Mesenchymal stem cell (in vitro differentiated cells and primary cell): ENCODE measurements at regions not wholly inside any gene's neighbourhood (a gene's known extent, or its start where the extent isn't known, plus 50 kb on each side); places are given as distances from the start of the nearest gene placed in this dataset.

Source experiments
- DNase-seq: peaks from one replicate; pipeline ENCODE4 v3.0.0-alpha.2; 2013
- H2AFZ ChIP-seq: one replicate; pipeline ENCODE4 v1.6.1; 2013; ENCODE audit warnings: low read depth, mild to moderate bottlenecking, control low read depth, inconsistent platforms, low read length, moderate library complexity
- H2AK5ac ChIP-seq: 2 replicates; pipeline ENCODE4 v1.6.1; 2013; ENCODE audit warnings: low read length, moderate library complexity, mild to moderate bottlenecking, inconsistent platforms; ENCODE audit not compliant: severe bottlenecking
- H2BK120ac ChIP-seq: one replicate; pipeline ENCODE4 v1.6.1; 2013; ENCODE audit warnings: low read depth, mild to moderate bottlenecking, inconsistent platforms, low read length, moderate library complexity
- H2BK12ac ChIP-seq, 2 experiments: one replicate each; pipeline ENCODE4 v1.6.1; 2013; ENCODE audit warnings: inconsistent platforms in 2 of 2, low read length in 2 of 2, mild to moderate bottlenecking in 2 of 2, moderate library complexity in 2 of 2, control low read depth in 1 of 2
- H2BK15ac ChIP-seq: one replicate; pipeline ENCODE4 v1.6.1; 2013; ENCODE audit warnings: mild to moderate bottlenecking, low read depth, inconsistent platforms; ENCODE audit not compliant: poor library complexity, severe bottlenecking
- H2BK5ac ChIP-seq: 2 replicates; pipeline ENCODE4 v1.6.1; 2013; ENCODE audit warnings: low read depth, mild to moderate bottlenecking, low read length, control low read depth, inconsistent platforms; ENCODE audit not compliant: poor library complexity, severe bottlenecking
- H3K14ac ChIP-seq, 2 experiments: one replicate each; pipeline ENCODE4 v1.6.1; 2013; ENCODE audit warnings: inconsistent platforms in 2 of 2, low read length in 2 of 2, control low read depth in 1 of 2, mild to moderate bottlenecking in 1 of 2, moderate library complexity in 1 of 2
- H3K18ac ChIP-seq, 2 experiments: one replicate each; pipeline ENCODE4 v1.6.1; 2013; ENCODE audit warnings: inconsistent platforms in 2 of 2, low read length in 2 of 2, control low read depth in 1 of 2, low read depth in 1 of 2, mild to moderate bottlenecking in 1 of 2
- H3K23ac ChIP-seq, 2 experiments: one replicate each; pipeline ENCODE4 v1.6.1; 2013; ENCODE audit warnings: inconsistent platforms in 2 of 2, low read length in 2 of 2, mild to moderate bottlenecking in 2 of 2, moderate library complexity in 2 of 2, control low read depth in 1 of 2
- H3K27ac ChIP-seq: 2 replicates; pipeline ENCODE4 v1.5.1; 2013; ENCODE audit warnings: mild to moderate bottlenecking, moderate library complexity, low read length, control low read depth, inconsistent platforms; ENCODE audit not compliant: poor library complexity, severe bottlenecking
- H3K27me3 ChIP-seq, 2 experiments: 2 replicates each; pipeline versions ENCODE4 v1.6.1 to v1.7.0; 2013; ENCODE audit warnings: low read length in 2 of 2, mild to moderate bottlenecking in 2 of 2, moderate library complexity in 2 of 2, control low read depth in 1 of 2, inconsistent platforms in 1 of 2; ENCODE audit not compliant: control insufficient read depth in 1 of 2, insufficient read depth in 1 of 2
- H3K36me3 ChIP-seq, 2 experiments: 2 replicates each; pipeline versions ENCODE4 v1.6.1 to v1.7.0; 2013; ENCODE audit warnings: low read length in 2 of 2, control low read depth in 1 of 2, inconsistent platforms in 1 of 2, low read depth in 1 of 2, mild to moderate bottlenecking in 1 of 2; ENCODE audit not compliant: insufficient read depth in 2 of 2, control insufficient read depth in 1 of 2
- H3K4ac ChIP-seq, 2 experiments: one replicate each; pipeline ENCODE4 v1.6.1; 2013; ENCODE audit warnings: inconsistent platforms in 2 of 2, low read length in 2 of 2, mild to moderate bottlenecking in 2 of 2, moderate library complexity in 2 of 2, control low read depth in 1 of 2, low read depth in 1 of 2
- H3K4me1 ChIP-seq: 2 replicates; pipeline ENCODE4 v1.6.1; 2013; ENCODE audit warnings: low read depth, low read length, control low read depth; ENCODE audit not compliant: control insufficient read depth, insufficient read depth
- H3K4me2 ChIP-seq: 2 replicates; pipeline ENCODE4 v1.6.1; 2013; ENCODE audit warnings: low read length, mild to moderate bottlenecking, inconsistent platforms; ENCODE audit not compliant: poor library complexity, severe bottlenecking
- H3K4me3 ChIP-seq, 2 experiments: 2 replicates each; pipeline versions ENCODE4 v1.5.1 to v1.7.0; 2013; ENCODE audit warnings: low read length in 2 of 2, mild to moderate bottlenecking in 2 of 2, control low read depth in 1 of 2, low read depth in 1 of 2; ENCODE audit not compliant: insufficient read depth in 1 of 2
- H3K79me1 ChIP-seq: replicated peaks from 2 replicates; pipeline ENCODE4 v1.6.1; 2013; ENCODE audit warnings: mild to moderate bottlenecking, control low read depth, low read length, inconsistent platforms; ENCODE audit not compliant: poor library complexity, severe bottlenecking
- H3K9ac ChIP-seq: 2 replicates; pipeline ENCODE4 v1.7.0; 2013; ENCODE audit warnings: mild to moderate bottlenecking, low read length, moderate library complexity
- H3K9me3 ChIP-seq: 2 replicates; pipeline ENCODE4 v1.7.0; 2013; ENCODE audit warnings: mild to moderate bottlenecking, low read length; ENCODE audit not compliant: control insufficient read depth
- H4K8ac ChIP-seq: one replicate; pipeline ENCODE4 v1.6.1; 2013; ENCODE audit warnings: inconsistent platforms, mild to moderate bottlenecking, low read length, moderate library complexity
- H4K91ac ChIP-seq: one replicate; pipeline ENCODE4 v1.6.1; 2013; ENCODE audit warnings: mild to moderate bottlenecking, low read length, inconsistent platforms
- WGBS: methylation state at CpG from one replicate; pipeline ENCODE4 v1.1.7; 2013; ENCODE audit warnings: mixed read lengths; 5-methylcytosine and 5-hydroxymethylcytosine counted together

- no peak overlapping the region for H2AFZ ChIP-seq
- no peak overlapping the region for H3K4ac ChIP-seq
- peaks cover 35 to 88% of the 10 kb centered on the region in 2 experiments for H3K27me3 ChIP-seq
- 80% methylated on average over 8 of the region's 8 CpGs for WGBS
- no peak overlapping the region for H3K9ac ChIP-seq
- no peak for DNase-seq
- H2BK120ac ChIP-seq: no peak overlapping the region
- H3K4me3 ChIP-seq: no peak overlapping the region
- H3K9me3 ChIP-seq: no peaks in the 10 kb centered on the region
- H4K91ac ChIP-seq: no peak overlapping the region
- no peak overlapping the region for H3K18ac ChIP-seq
- H3K27ac ChIP-seq: no peak overlapping the region
- no peak overlapping the region for H2BK15ac ChIP-seq
- H3K23ac ChIP-seq: no peak overlapping the region
- peaks cover 6% of the 10 kb centered on the region for H3K4me1 ChIP-seq
- no peak overlapping the region for H3K4me2 ChIP-seq
- no peak overlapping the region for H3K14ac ChIP-seq
- no peak overlapping the region for H2AK5ac ChIP-seq
- no peaks in the 10 kb centered on the region for H3K36me3 ChIP-seq
- H2BK5ac ChIP-seq: no peak overlapping the region
- H4K8ac ChIP-seq: no peak overlapping the region
- no peaks in the 10 kb centered on the region for H3K79me1 ChIP-seq
- H2BK12ac ChIP-seq: no peak overlapping the region
Observed at GRCh38 chr21:43272591-43272990, 103.8 kb downstream of the CRYAA start.

- Histone ChIP-seq H2BK15ac (no peak overlapping the region), H3K79me1 (no peaks in the 10 kb centered on the region), H3K27me3 (peaks cover 26 to 78% of the 10 kb centered on the region in 2 experiments), H3K4me1 (peaks cover 4% of the 10 kb centered on the region), H2BK12ac (no peak overlapping the region), H2AK5ac (no peak overlapping the region), H2AFZ (no peak overlapping the region), H3K4me2 (no peak overlapping the region), H4K8ac (no peak overlapping the region), H4K91ac (no peak overlapping the region), H3K36me3 (no peaks in the 10 kb centered on the region), H3K18ac (no peak overlapping the region), H3K9me3 (no peaks in the 10 kb centered on the region), H3K4ac (no peak overlapping the region), H3K4me3 (no peak overlapping the region), H2BK120ac (no peak overlapping the region), H3K14ac (no peak overlapping the region), H2BK5ac (no peak overlapping the region), H3K27ac (no peak overlapping the region), H3K9ac (no peak overlapping the region), H3K23ac (no peak overlapping the region)
- no peak for DNase-seq
- 88% methylated on average over 18 of the region's 19 CpGs for WGBS
Observed at GRCh38 chr21:43271452-43272020, 102.7 kb downstream of the CRYAA start.

DNA sequence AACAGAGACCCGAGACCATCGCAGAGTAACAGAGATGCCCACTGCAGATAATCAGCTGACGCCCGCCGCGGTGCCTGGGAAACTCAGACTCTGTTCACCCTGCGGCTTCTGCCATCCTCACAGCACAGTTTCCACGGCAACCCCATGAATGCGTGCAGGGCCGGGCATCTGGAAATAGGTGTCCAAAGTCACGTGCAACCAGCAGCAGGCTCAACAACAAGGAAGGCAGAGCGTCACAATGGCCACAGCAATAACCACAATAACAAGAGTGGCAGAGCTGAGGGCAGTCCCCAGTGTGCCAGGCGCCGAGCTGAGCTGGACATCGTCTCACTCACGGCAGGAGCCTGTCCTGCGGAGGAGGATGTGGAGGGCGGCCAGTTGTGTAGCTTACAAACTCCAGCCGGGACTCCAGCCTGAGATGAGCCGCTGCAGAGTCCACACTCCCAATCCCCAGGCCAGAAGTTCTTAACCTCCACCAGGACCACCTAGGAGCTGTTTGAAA, 102.0 kb downstream of the CRYAA start:
- no peak overlapping the region for H3K14ac ChIP-seq
- 90% methylated on average over 20 of the region's 20 CpGs for WGBS
- no peaks in the 10 kb centered on the region for H3K9me3 ChIP-seq
- no peak overlapping the region for H3K18ac ChIP-seq
- no peak overlapping the region for H3K27ac ChIP-seq
- H4K91ac ChIP-seq: no peak overlapping the region
- H2BK12ac ChIP-seq: no peak overlapping the region
- no peak overlapping the region for H3K4me2 ChIP-seq
- no peak overlapping the region for H3K9ac ChIP-seq
- H3K4ac ChIP-seq: no peak overlapping the region
- no peak overlapping the region for H4K8ac ChIP-seq
- no peak for DNase-seq
- H2BK5ac ChIP-seq: no peak overlapping the region
- no peak overlapping the region for H3K23ac ChIP-seq
- peaks cover 19 to 71% of the 10 kb centered on the region in 2 experiments for H3K27me3 ChIP-seq
- no peaks in the 10 kb centered on the region for H3K79me1 ChIP-seq
- no peak overlapping the region for H2AFZ ChIP-seq
- H2AK5ac ChIP-seq: no peak overlapping the region
- peaks cover 4% of the 10 kb centered on the region for H3K4me1 ChIP-seq
- H2BK120ac ChIP-seq: no peak overlapping the region
- H3K4me3 ChIP-seq: no peak overlapping the region
- H3K36me3 ChIP-seq: no peaks in the 10 kb centered on the region
- no peak overlapping the region for H2BK15ac ChIP-seq

DNA sequence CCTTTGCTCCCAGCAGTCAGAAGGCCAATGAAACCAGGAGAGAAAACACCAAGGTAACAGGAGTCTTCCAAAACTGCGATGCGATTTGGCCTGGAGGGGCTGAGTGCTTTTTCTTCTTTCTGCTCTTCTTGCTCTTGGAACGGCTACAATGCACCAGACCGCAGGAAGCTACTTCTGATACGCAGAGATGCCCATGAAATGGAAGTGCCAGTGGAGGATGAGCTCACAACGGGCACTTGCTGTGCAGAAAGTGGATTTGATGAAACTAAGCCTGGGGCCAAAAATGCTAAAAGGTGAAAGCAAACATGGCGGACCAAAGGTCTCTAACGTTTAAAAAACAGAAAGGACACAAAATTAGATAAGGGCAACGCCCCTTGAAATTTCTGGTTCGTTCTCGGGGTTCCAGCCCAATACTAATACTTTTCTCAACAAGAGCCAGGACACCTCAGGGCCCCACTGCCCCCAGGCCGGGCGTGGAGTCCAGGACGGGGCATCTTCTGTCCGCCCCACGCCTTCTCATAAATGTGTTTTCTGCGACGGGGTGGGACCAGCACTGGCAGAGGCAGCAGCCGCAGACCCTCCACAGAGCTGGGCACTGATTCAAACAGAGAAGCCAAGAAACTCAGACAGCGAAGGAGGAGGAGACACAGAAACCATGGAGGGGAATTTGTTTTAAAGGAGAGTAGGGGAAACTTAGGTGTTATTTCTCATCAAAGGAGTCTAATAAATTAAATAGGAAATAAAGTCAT, 101.3 kb downstream of the CRYAA start:
- Histone ChIP-seq H2BK5ac (no peak overlapping the region), H3K4ac (no peak overlapping the region), H3K14ac (no peak overlapping the region), H3K4me1 (peaks cover 3% of the 10 kb centered on the region), H2AK5ac (no peak overlapping the region), H3K23ac (no peak overlapping the region), H3K4me2 (no peak overlapping the region), H3K18ac (no peak overlapping the region), H4K91ac (no peak overlapping the region), H3K79me1 (no peaks in the 10 kb centered on the region), H2AFZ (no peak overlapping the region), H3K4me3 (no peak overlapping the region), H4K8ac (no peak overlapping the region), H2BK120ac (no peak overlapping the region), H3K9ac (no peak overlapping the region), H2BK15ac (no peak overlapping the region), H3K9me3 (no peaks in the 10 kb centered on the region), H3K36me3 (no peaks in the 10 kb centered on the region), H3K27ac (no peak overlapping the region), H3K27me3 (peaks cover 17 to 65% of the 10 kb centered on the region in 2 experiments), H2BK12ac (no peak overlapping the region)
- 91% methylated on average over 19 of the region's 20 CpGs for WGBS
- no peak for DNase-seq
